ENCODE measurements at regions not wholly inside any gene's neighbourhood (a gene's known extent, or its start where the extent isn't known, plus 50 kb on each side); places are given as distances from the start of the nearest gene placed in this dataset.

DNA sequence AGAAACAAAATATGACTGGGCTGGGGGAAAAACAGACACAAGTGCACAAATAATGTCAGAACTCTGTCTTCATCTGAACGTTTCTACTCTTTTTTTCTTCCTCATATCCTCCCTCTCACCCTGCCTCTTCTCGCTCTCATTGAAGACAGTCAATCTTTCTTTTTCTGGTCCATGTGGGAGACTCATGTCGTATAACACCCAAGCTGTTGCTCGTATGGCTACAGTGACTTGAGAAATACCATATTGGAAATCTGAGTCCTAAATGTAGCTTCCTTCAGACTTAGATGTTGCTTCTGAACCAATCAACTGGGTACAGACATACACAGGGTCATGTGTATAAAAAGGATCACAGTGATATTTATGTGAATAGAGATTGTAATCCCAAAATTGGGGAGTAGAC is 579.8 kb upstream of the CELF2 start:
- H3K4me3 ChIP-seq (ENCODE audit: low read depth, low read length) = no peak overlapping the region
- H3K27ac ChIP-seq (ENCODE audit: low read depth, low read length) = no peak overlapping the region
- no peaks in the 10 kb centered on the region for H3K27me3 ChIP-seq (ENCODE audit: insufficient read depth, low read length)
- H2AFZ ChIP-seq (ENCODE audit: low read length, unreplicated experiment) = no peak overlapping the region
- H3K4me1 ChIP-seq (ENCODE audit: control insufficient read depth, insufficient read depth, low read length, unreplicated experiment) = no peaks in the 10 kb centered on the region
- no peaks in the 10 kb centered on the region for H3K79me2 ChIP-seq (ENCODE audit: control insufficient read depth, insufficient read depth, low read length, unreplicated experiment)
- no peaks in the 10 kb centered on the region for H3K36me3 ChIP-seq (ENCODE audit: insufficient read depth, low read length)

DNA sequence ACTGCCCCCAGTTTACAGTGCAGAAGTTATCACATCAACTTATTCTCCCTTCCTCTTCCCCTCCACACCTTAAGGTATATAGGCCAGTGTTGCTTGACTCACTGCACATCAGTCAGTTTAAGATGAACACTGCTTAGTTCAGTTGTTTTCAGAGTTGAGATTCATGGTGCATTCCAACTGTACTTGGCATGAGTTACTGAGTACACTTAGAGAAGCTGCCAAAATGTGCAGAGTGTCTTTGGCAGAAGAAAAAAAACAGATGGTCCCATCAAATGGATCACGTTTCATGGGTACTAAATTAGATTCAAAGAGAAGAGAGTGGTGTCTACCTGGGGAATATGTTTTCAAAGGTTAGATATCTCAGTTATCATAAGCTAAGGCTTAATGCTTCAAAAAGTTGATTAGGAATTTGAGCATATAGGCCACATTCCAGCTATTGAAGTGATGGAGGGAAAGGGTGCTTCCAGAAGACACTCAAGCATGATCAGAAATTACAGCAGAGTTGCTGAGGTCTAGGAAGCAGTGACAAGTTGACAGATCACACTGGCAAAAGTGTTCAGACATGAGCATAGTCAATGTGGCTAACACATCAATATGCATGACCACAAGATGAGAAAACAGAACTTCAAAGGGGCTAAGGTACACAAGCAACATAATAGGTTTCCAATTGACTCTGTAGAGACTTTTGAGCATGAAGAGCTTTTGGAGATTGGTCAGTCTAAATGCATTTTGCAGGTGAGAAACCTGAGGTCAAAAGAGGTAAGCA is 579.2 kb upstream of the CELF2 start:
- Histone ChIP-seq H3K27me3 (ENCODE audit: insufficient read depth, low read length) (no peaks in the 10 kb centered on the region), H3K4me1 (ENCODE audit: control insufficient read depth, insufficient read depth, low read length, unreplicated experiment) (no peaks in the 10 kb centered on the region), H3K36me3 (ENCODE audit: insufficient read depth, low read length) (no peaks in the 10 kb centered on the region), H2AFZ (ENCODE audit: low read length, unreplicated experiment) (no peak overlapping the region), H3K4me3 (ENCODE audit: low read depth, low read length) (no peak overlapping the region), H3K27ac (ENCODE audit: low read depth, low read length) (no peak overlapping the region), H3K79me2 (ENCODE audit: control insufficient read depth, insufficient read depth, low read length, unreplicated experiment) (no peaks in the 10 kb centered on the region)

DNA sequence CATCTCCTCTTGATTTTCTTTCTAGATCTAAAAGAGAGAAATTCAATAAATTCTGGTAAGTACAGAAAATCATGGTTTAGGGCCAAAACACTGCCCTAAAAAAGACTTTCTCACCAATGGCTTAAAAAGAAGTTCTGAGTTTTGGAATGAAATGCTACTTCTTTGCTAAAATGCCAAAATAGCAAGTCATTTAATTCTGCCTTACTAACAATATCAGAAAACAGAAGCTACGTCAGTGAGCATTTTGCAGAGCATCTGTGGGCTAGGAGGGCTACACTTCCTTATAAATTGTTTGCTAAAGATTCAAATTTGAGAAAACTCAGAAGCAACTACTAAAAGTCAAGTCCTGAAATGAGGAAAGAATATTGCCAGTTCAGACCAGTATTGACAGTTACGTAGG is 560.8 kb upstream of the CELF2 start:
- Histone ChIP-seq H3K27me3 (ENCODE audit: insufficient read depth, low read length) (no peaks in the 10 kb centered on the region), H3K27ac (ENCODE audit: low read depth, low read length) (no peak overlapping the region), H3K4me3 (ENCODE audit: low read depth, low read length) (no peak overlapping the region), H2AFZ (ENCODE audit: low read length, unreplicated experiment) (no peak overlapping the region), H3K79me2 (ENCODE audit: control insufficient read depth, insufficient read depth, low read length, unreplicated experiment) (no peaks in the 10 kb centered on the region), H3K4me1 (ENCODE audit: control insufficient read depth, insufficient read depth, low read length, unreplicated experiment) (no peaks in the 10 kb centered on the region), H3K36me3 (ENCODE audit: insufficient read depth, low read length) (no peaks in the 10 kb centered on the region)

DNA sequence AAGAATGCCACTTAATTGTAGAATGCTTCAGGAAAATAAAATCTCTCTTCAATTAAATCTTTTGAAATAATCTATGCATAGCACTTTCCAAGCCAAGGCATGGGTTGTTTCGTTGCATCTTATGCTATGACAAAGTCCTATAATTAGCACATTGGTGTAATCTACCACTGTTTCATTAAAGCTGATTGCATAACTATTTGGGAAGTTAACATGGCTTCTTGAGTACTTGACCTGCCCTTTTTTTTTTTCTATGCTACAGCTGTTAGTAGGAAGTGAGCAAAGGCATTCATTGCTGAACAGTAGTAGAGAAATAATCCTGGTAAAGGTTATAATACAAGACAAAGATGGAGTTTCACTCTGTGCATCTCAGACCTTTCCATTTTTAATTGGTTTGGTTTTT is 557.2 kb upstream of the CELF2 start:
- H3K4me1 ChIP-seq (ENCODE audit: control insufficient read depth, insufficient read depth, low read length, unreplicated experiment) = no peaks in the 10 kb centered on the region
- no peaks in the 10 kb centered on the region for H3K36me3 ChIP-seq (ENCODE audit: insufficient read depth, low read length)
- H3K27me3 ChIP-seq (ENCODE audit: insufficient read depth, low read length) = no peaks in the 10 kb centered on the region
- H2AFZ ChIP-seq (ENCODE audit: low read length, unreplicated experiment) = no peak overlapping the region
- H3K4me3 ChIP-seq (ENCODE audit: low read depth, low read length) = no peak overlapping the region
- H3K79me2 ChIP-seq (ENCODE audit: control insufficient read depth, insufficient read depth, low read length, unreplicated experiment) = no peaks in the 10 kb centered on the region
- no peak overlapping the region for H3K27ac ChIP-seq (ENCODE audit: low read depth, low read length)

DNA sequence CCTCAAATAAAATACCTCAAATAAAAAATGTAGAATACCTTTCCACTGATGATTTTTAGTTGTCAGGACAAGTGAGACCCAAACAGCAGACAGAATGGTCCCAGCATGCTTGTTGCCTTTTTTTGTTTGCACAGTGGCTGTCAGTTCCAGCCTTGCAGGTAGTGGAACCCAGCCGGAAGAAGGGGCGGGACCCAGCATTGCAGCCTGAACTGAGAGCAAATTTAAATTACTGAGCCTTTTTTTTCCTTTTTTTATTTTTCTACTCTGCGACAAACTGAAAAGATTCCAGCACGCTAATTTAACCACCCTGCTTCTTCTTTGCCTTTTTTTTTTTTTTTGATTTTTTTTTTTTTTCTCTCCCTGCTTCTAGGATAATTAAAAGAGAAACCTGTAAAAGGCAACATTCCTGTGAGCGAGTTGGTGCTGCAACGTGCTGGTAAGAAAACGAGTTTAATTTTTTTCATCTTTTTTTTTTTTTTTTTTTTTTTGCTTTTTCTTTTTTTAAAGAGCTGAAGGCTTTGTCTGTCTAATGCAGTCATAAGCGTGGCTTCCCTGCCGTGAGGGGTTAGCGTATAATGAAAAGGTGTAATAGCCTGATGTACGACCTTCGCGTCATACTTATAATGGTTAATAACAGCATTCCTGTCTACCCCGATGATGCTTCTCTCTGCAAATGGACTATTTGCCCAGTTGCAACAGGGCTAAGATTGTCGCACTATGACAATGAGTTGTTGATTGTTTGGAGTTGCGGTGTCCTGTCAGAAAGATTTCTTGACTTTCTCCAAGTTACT is 555.3 kb upstream of the CELF2 start:
- Histone ChIP-seq H3K27ac (ENCODE audit: low read depth, low read length) (no peak overlapping the region), H3K27me3 (ENCODE audit: insufficient read depth, low read length) (no peaks in the 10 kb centered on the region), H3K4me3 (ENCODE audit: low read depth, low read length) (no peak overlapping the region), H3K4me1 (ENCODE audit: control insufficient read depth, insufficient read depth, low read length, unreplicated experiment) (no peaks in the 10 kb centered on the region), H2AFZ (ENCODE audit: low read length, unreplicated experiment) (no peak overlapping the region), H3K79me2 (ENCODE audit: control insufficient read depth, insufficient read depth, low read length, unreplicated experiment) (no peaks in the 10 kb centered on the region), H3K36me3 (ENCODE audit: insufficient read depth, low read length) (no peaks in the 10 kb centered on the region)

DNA sequence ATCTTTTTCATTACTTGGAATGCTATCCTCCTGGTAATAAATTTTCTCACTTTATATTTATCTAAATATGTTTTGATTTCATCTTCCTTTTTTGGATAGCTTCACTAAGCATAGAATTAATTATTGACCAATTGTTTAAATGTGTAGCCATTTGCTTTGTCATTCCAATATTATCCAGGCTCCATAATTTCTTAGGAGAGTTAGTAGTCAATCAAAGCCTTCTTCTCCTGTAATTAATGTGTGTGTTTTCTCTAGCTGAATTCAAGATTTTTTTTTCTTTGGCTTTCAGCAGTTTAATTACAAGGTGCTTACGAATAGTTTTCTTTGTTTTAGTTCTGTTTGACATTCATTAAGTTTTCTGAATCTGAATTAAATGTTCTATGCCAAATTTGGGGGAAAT is 545.9 kb upstream of the CELF2 start:
- Histone ChIP-seq H3K79me2 (ENCODE audit: control insufficient read depth, insufficient read depth, low read length, unreplicated experiment) (no peaks in the 10 kb centered on the region), H3K36me3 (ENCODE audit: insufficient read depth, low read length) (no peaks in the 10 kb centered on the region), H3K4me3 (ENCODE audit: low read depth, low read length) (no peak overlapping the region), H3K4me1 (ENCODE audit: control insufficient read depth, insufficient read depth, low read length, unreplicated experiment) (no peaks in the 10 kb centered on the region), H3K27me3 (ENCODE audit: insufficient read depth, low read length) (no peaks in the 10 kb centered on the region), H3K27ac (ENCODE audit: low read depth, low read length) (no peak overlapping the region), H2AFZ (ENCODE audit: low read length, unreplicated experiment) (no peak overlapping the region)

DNA sequence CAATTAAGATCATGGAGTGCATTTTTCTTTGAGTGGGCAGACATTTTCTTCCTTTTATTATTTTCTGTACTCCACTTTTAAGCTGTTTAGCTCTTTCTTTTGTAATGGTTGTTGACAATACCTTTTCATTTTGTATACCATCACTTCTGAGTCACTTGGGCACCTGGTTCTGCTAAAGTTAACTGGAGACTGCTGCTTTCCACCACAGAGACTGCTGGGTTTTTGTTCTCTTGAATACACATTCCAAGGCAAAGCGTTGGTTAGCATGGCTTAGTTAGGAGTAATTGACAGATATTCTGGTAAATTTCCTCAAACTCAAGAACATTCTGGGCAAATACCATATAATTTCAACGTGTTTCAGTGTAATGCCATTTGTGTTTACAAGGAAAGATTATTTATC is 541.9 kb upstream of the CELF2 start:
- Histone ChIP-seq H3K27ac (ENCODE audit: low read depth, low read length) (no peak overlapping the region), H3K4me3 (ENCODE audit: low read depth, low read length) (no peak overlapping the region), H3K27me3 (ENCODE audit: insufficient read depth, low read length) (no peaks in the 10 kb centered on the region), H2AFZ (ENCODE audit: low read length, unreplicated experiment) (no peak overlapping the region), H3K4me1 (ENCODE audit: control insufficient read depth, insufficient read depth, low read length, unreplicated experiment) (no peaks in the 10 kb centered on the region), H3K79me2 (ENCODE audit: control insufficient read depth, insufficient read depth, low read length, unreplicated experiment) (no peaks in the 10 kb centered on the region), H3K36me3 (ENCODE audit: insufficient read depth, low read length) (no peaks in the 10 kb centered on the region)

DNA sequence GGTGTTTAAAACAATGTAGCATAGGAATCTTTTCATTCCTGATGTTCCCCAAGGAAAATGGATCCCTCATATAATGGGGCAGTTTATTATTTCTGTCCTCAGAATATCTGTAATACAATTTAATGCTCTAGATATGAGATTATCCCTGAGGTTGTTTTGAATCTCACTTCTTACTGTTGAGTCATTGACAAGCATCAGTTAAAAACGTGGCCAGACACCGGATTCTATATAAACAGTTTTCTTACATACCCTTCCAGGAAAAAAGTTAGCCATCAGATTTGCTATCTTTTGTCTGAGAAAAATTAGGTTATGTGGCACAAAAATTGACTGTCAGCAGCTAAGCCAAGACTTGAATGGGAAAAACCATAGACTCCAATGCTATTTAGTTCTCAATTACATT is 539.8 kb upstream of the CELF2 start:
- H3K27ac ChIP-seq (ENCODE audit: low read depth, low read length) = no peak overlapping the region
- H3K79me2 ChIP-seq (ENCODE audit: control insufficient read depth, insufficient read depth, low read length, unreplicated experiment) = no peaks in the 10 kb centered on the region
- H3K4me1 ChIP-seq (ENCODE audit: control insufficient read depth, insufficient read depth, low read length, unreplicated experiment) = no peaks in the 10 kb centered on the region
- H2AFZ ChIP-seq (ENCODE audit: low read length, unreplicated experiment) = no peak overlapping the region
- H3K27me3 ChIP-seq (ENCODE audit: insufficient read depth, low read length) = no peaks in the 10 kb centered on the region
- no peak overlapping the region for H3K4me3 ChIP-seq (ENCODE audit: low read depth, low read length)
- H3K36me3 ChIP-seq (ENCODE audit: insufficient read depth, low read length) = no peaks in the 10 kb centered on the region

DNA sequence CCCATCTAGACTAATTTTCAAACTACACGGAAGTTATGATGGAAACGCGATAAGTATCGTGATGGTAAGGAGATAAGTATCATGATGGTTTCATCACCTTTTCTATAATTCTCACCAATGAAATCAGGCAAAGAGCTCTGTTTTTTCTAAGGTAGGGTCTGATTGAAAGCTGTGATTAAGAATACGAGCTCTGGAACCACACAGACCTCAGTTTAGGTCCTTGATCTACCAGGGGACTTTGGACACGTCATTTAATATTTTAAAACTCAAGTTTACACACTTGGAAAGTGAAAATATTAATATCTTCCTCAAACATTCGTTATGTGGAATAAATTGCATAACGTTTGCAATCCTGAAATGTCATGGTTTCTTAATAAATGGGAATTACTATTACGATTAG is 538.2 kb upstream of the CELF2 start:
- H2AFZ ChIP-seq (ENCODE audit: low read length, unreplicated experiment) = no peak overlapping the region

DNA sequence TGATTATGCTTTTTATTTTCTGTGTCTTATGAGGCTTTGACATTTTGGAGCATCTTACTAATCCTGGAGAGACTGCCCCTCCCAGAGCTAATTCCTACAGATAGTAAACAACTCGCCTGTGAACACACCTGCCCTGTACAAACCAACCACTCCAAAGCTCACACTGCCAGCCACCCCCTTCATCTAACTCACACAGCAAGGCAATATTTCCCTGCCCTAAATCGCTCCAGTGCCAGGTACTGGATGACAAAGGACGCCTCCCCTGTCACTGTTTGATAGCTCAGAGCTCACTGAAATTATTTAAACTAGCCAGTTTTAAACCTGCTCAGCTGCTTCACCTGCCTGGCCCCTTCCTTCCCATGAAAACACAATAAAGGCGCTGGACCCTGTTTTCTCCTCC is 535.1 kb upstream of the CELF2 start:
- no peaks in the 10 kb centered on the region for H3K4me1 ChIP-seq (ENCODE audit: control insufficient read depth, insufficient read depth, low read length, unreplicated experiment)
- H3K79me2 ChIP-seq (ENCODE audit: control insufficient read depth, insufficient read depth, low read length, unreplicated experiment) = no peaks in the 10 kb centered on the region
- H3K36me3 ChIP-seq (ENCODE audit: insufficient read depth, low read length) = no peaks in the 10 kb centered on the region
- no peaks in the 10 kb centered on the region for H3K27me3 ChIP-seq (ENCODE audit: insufficient read depth, low read length)
- H3K4me3 ChIP-seq (ENCODE audit: low read depth, low read length) = no peak overlapping the region
- no peak overlapping the region for H2AFZ ChIP-seq (ENCODE audit: low read length, unreplicated experiment)
- H3K27ac ChIP-seq (ENCODE audit: low read depth, low read length) = no peak overlapping the region

More for the DNA sequence above, 538.2 kb upstream of the CELF2 start:
- Histone ChIP-seq H3K4me3 (ENCODE audit: low read depth, low read length) (no peak overlapping the region), H3K27ac (ENCODE audit: low read depth, low read length) (no peak overlapping the region), H3K4me1 (ENCODE audit: control insufficient read depth, insufficient read depth, low read length, unreplicated experiment) (no peaks in the 10 kb centered on the region), H3K36me3 (ENCODE audit: insufficient read depth, low read length) (no peaks in the 10 kb centered on the region), H3K27me3 (ENCODE audit: insufficient read depth, low read length) (no peaks in the 10 kb centered on the region), H3K79me2 (ENCODE audit: control insufficient read depth, insufficient read depth, low read length, unreplicated experiment) (no peaks in the 10 kb centered on the region)

DNA sequence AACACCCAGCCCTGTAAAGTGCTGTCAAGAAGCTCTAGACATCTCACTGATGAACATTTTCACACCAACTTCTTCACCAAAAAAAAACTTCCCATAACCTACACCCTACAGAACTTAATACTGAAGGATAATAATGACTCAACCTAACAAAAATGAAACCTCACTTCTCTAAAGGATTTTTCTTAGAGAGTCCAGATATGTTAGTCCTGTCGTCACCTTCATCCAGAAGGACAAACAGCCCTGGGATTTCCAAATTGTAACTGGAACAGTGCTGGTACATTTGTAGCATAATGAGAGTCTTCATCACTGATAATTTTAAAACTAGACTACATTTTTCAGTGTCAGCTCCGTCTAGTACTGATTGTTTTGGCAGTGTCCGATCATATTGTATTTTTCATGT is 528.6 kb upstream of the CELF2 start:
- H3K36me3 ChIP-seq (ENCODE audit: insufficient read depth, low read length) = no peaks in the 10 kb centered on the region
- no peak overlapping the region for H2AFZ ChIP-seq (ENCODE audit: low read length, unreplicated experiment)
- H3K4me3 ChIP-seq (ENCODE audit: low read depth, low read length) = no peak overlapping the region
- H3K79me2 ChIP-seq (ENCODE audit: control insufficient read depth, insufficient read depth, low read length, unreplicated experiment) = no peaks in the 10 kb centered on the region
- no peak overlapping the region for H3K27ac ChIP-seq (ENCODE audit: low read depth, low read length)
- peaks cover 13% of the 10 kb centered on the region for H3K4me1 ChIP-seq (ENCODE audit: control insufficient read depth, insufficient read depth, low read length, unreplicated experiment)
- no peaks in the 10 kb centered on the region for H3K27me3 ChIP-seq (ENCODE audit: insufficient read depth, low read length)
